IgD-negative memory B cell (primary cell): ENCODE measurements at regions not wholly inside any gene's neighbourhood (a gene's known extent, or its start where the extent isn't known, plus 50 kb on each side); places are given as distances from the start of the nearest gene placed in this dataset.

Experiments
- H3K27ac Mint-ChIP-seq, 3 donors: one replicate each; pipeline ENCODE4 v1.8.0; 2020 to 2022; ENCODE audit warnings: mild to moderate bottlenecking in 3 of 3, mixed read lengths in 3 of 3, moderate library complexity in 1 of 3
- H3K27me3 Mint-ChIP-seq: one replicate; pipeline ENCODE4 v1.8.0; 2021; ENCODE audit warnings: mixed read lengths
- H3K36me3 Mint-ChIP-seq: one replicate; pipeline ENCODE4 v1.8.0; 2020; ENCODE audit warnings: mild to moderate bottlenecking, mixed read lengths
- H3K4me1 Mint-ChIP-seq, 3 donors: one replicate each; pipeline ENCODE4 v1.8.0; 2020 to 2022; ENCODE audit warnings: mixed read lengths in 3 of 3, mild to moderate bottlenecking in 1 of 3
- H3K4me3 Mint-ChIP-seq, 4 donors: one replicate each; pipeline ENCODE4 v1.8.0; 2020 to 2022; ENCODE audit warnings: mild to moderate bottlenecking in 4 of 4, mixed read lengths in 4 of 4, moderate library complexity in 3 of 4
- H3K9me3 Mint-ChIP-seq, 3 donors: one replicate each; pipeline ENCODE4 v1.8.0; 2020 to 2021; ENCODE audit warnings: mixed read lengths in 3 of 3, mild to moderate bottlenecking in 1 of 3

DNA sequence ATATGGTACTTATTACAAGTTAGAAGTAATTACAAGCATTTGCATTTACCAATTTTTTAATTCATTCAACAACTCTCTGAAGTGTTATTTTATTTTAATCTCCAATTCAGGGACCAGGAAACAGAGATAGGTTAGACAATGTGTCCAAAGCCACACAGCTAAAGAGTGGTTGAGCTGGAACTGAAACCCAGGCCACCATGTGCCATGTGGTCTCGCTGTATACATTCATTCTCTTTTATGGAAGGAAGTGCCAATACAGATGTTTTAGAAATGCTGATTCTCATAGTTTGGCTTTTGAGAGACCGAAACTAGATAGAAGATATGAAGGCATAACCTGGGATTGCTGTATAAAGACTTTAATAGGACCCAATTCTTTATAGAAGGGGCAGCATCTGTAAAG is 684.6 kb upstream of the ID2 start:
- Mint-ChIP-seq H3K27me3 (peaks cover 2% of the 10 kb centered on the region), H3K4me3 (no peak overlapping the region), H3K9me3 (no peaks in the 10 kb centered on the region), H3K36me3 (no peaks in the 10 kb centered on the region), H3K4me1 (no peaks in the 10 kb centered on the region), H3K27ac (no peak overlapping the region)

DNA sequence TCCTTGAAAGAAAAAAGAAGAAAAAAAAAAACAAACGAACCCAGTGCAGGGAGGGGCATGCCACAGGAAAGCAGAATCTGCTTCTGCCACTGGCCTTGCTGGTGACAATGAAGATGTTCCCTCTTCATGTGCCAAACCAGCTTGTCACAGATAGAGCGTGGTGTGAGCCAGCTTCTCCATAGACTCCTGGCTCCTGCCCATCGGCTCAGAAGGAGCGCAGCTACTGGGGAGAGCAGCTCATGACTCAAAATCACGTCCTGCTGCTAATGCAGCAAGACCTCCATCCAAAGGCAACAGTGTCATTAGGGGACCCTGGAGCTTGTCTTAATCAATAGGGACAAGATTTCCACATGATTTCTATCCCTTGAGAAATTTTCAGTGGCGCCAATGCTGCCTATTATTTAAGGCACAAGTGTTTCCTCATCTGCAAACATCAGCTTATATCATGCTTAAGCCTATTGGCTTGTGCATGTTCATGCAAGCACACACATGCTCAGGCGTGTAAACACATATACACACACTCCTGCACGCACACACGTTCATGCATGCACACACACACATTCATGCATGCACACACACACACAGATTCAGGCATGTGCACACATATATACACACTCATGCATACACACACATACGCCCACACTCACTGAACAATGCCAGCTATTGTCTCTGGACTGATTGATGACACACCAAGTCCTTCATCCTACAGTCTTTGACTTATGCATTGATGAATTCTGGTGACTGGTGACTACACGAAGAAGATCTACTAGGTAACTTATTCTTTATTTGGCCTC is 682.0 kb upstream of the ID2 start:
- no peak overlapping the region for H3K27ac Mint-ChIP-seq
- no peaks in the 10 kb centered on the region for H3K9me3 Mint-ChIP-seq
- H3K4me3 Mint-ChIP-seq: no peak overlapping the region
- H3K27me3 Mint-ChIP-seq: no peaks in the 10 kb centered on the region
- H3K4me1 Mint-ChIP-seq: peaks cover 0 to 6% (median 5%) of the 10 kb centered on the region in 3 donors
- H3K36me3 Mint-ChIP-seq: no peaks in the 10 kb centered on the region

DNA sequence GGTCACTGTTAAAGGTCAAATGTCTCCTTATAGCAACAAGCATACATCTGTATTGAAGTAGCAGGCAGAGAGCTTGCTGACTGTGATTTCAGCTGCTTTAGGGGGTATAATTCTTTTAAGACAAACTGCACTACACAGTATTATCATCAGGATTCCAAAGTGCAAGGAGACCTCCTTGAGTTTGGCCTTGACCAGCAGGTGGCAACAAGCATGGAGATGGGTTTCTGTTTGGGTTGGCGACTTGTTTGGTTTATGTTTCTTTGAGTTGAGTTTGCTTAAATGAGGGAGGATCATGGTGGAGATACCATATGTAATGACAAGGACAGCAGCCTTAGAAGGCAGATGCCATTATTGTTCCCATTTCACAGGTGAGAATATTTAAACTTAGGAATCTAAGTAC is 681.0 kb upstream of the ID2 start:
- Mint-ChIP-seq H3K9me3 (no peaks in the 10 kb centered on the region), H3K27ac (no peak overlapping the region), H3K27me3 (no peaks in the 10 kb centered on the region), H3K4me3 (no peak overlapping the region), H3K36me3 (no peaks in the 10 kb centered on the region), H3K4me1 (peaks cover 0 to 6% (median 5%) of the 10 kb centered on the region in 3 donors)

DNA sequence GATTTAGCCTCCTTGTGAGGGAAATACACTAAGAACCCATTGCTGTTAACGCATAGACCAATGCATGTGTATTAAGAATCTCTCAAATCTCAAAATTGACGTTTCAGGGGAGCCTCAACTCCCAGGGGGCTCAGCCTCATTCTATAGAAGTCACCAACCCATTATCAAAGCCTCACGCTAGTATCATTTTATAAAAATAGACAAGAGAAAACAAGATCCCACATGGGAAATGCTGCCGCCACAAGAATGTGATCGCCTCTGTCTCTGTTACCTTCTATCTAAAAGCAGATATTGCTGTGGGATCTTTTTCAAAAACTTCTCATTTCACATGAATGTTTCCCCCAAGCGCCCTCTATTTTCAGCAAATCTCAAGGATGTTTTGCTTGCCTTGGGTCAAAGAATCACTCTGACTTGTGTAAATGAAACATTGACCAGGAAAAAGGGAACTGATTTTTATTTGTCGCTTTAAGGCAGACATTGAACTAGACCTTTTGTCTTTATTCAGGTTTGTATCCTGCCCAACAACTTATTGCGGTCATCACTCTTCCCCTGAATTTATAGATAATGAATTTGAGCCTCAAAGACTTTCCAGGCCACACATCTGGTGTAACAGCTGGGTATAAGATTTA is 679.0 kb upstream of the ID2 start:
- no peak overlapping the region for H3K27ac Mint-ChIP-seq
- no peaks in the 10 kb centered on the region for H3K9me3 Mint-ChIP-seq
- no peaks in the 10 kb centered on the region for H3K36me3 Mint-ChIP-seq
- H3K4me1 Mint-ChIP-seq: peaks cover 0 to 6% (median 5%) of the 10 kb centered on the region in 3 donors
- H3K4me3 Mint-ChIP-seq: no peak overlapping the region
- H3K27me3 Mint-ChIP-seq: no peaks in the 10 kb centered on the region

DNA sequence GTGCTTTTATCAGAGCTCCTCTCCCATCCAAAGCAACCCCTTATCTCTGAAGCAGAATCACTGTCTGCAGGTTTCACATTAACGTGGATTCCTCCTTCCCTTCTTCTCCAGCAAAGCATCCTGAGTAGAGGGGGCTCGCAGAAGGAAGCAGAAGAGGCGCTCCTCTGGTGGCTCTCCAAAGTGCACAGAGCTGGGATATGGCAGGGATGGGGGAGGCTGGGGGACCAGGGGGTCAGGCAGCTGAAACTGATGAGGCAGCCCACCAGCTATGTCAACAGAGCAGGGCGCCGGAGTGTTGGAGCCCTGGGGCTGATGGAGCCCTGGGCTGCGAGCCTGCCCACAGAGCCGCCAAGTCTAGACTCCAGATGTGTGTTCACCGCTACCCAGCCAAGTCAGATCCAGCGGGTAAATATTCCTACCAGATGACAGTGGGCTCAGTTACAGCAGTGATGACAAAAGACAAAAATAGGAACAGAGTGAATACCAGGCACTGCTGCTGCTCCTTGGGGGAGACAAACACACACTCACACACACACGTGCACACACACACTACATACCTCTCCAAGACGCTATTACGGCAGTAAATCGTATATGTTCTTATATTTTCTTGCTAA is 678.3 kb upstream of the ID2 start:
- H3K27ac Mint-ChIP-seq: no peak overlapping the region
- H3K36me3 Mint-ChIP-seq: no peaks in the 10 kb centered on the region

DNA sequence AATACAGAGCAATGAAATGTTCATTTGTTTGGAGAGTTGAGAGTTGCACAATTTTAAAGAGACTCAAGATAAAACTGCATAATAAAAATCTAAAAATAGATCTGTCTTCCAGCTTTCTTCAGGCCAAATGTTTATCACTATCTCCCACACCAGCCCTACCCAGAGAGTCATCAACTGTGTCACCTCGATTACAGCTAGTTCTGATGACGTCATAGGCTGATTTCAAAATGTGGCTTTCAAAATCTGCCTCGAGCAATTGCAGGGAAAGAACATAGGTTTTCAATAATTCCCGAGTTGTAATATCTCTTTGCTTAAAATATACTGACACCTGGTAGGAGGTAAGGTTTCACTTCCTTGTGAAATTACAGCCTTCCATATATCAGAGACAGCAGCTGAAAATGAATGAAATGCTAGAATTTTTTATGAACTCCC is 677.6 kb upstream of the ID2 start:
- H3K36me3 Mint-ChIP-seq: peaks cover 1% of the 10 kb centered on the region
- no peaks in the 10 kb centered on the region for H3K9me3 Mint-ChIP-seq
- no peaks in the 10 kb centered on the region for H3K27me3 Mint-ChIP-seq
- peak overlapping the region in 1 of 3 donors; percentile 48 for H3K27ac Mint-ChIP-seq
- peaks cover 0 to 6% (median 5%) of the 10 kb centered on the region in 3 donors for H3K4me1 Mint-ChIP-seq
- no peak overlapping the region for H3K4me3 Mint-ChIP-seq

More for the DNA sequence above, 678.3 kb upstream of the ID2 start:
- Mint-ChIP-seq H3K27me3 (no peaks in the 10 kb centered on the region), H3K4me1 (peaks cover 0 to 6% (median 5%) of the 10 kb centered on the region in 3 donors), H3K9me3 (no peaks in the 10 kb centered on the region), H3K4me3 (no peak overlapping the region)

DNA sequence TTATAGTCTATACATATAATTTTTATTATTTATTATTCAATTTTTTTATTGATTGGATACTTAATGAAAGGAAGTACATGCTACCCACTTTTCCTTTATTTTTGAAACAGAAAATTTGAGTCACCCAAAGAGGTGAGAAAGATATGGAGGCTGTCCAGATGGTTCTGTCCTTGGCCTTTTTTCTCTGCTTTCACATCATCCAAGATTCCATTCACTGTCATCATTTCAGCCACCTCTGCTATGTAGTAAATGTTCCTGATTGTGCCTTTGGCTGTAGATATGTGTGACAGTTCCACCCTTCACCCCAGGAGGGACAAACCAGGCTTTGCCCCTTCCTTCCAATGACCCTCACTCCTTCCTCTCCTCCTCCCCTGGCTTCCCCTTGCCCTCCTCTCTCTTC is 675.7 kb upstream of the ID2 start:
- H3K4me1 Mint-ChIP-seq: peaks cover 0 to 6% (median 5%) of the 10 kb centered on the region in 3 donors
- H3K27me3 Mint-ChIP-seq: peaks cover 2% of the 10 kb centered on the region
- H3K27ac Mint-ChIP-seq: no peak overlapping the region
- H3K4me3 Mint-ChIP-seq: no peak overlapping the region
- no peaks in the 10 kb centered on the region for H3K9me3 Mint-ChIP-seq
- H3K36me3 Mint-ChIP-seq: peaks cover 1% of the 10 kb centered on the region

DNA sequence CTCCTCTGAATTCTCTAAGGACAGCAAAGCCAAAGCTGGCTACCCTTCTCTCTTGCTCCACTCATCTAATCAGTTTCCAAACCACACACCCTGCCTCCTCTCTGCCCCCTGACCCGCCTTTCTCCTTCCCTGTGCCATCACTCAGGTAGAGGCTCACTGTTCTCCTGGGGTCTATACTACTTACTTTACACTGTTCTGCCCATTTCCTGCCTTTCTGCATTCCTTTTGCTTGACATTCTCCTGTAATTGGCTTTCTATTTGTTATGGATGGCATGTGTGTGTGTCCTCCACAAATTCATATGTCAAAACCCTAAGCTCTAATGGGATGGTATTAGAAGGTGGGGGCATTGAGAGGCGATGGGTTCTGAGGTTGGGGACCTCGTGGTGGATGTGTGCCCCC is 675.2 kb upstream of the ID2 start:
- Mint-ChIP-seq H3K36me3 (peaks cover 1% of the 10 kb centered on the region), H3K4me1 (peaks cover 0 to 6% (median 5%) of the 10 kb centered on the region in 3 donors), H3K27me3 (peaks cover 3% of the 10 kb centered on the region), H3K9me3 (no peaks in the 10 kb centered on the region), H3K27ac (no peak overlapping the region), H3K4me3 (no peak overlapping the region)

DNA sequence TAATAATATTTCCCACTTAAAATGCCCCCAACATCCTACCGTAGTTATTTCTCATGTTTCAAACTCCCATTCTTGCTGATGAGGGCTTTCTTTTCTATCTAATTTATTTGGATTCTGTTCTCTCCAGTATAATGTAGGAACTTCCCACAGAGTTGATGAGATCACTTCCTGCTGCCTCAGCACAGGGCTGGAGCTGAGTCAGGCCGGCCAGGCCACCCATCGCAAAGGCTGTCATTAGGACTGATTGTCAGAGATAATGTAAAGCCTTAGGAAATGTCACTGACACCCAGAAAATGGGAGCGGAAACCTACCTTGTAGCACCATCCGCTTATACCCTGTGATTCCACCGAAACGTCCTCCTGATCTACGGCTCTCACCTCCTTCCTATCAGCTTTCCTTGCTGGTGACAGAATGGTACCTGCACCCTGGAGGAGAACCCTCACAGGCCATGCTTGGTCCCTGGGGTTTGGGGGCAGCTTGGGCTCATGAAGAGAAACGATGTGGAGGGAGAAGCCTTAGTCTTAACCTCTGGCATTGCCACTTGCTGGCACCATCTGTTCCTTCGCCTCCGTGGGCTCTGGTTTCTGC is 672.8 kb upstream of the ID2 start:
- no peaks in the 10 kb centered on the region for H3K9me3 Mint-ChIP-seq
- peaks cover 1% of the 10 kb centered on the region for H3K36me3 Mint-ChIP-seq
- no peak overlapping the region for H3K4me3 Mint-ChIP-seq
- peaks cover 0 to 6% (median 5%) of the 10 kb centered on the region in 3 donors for H3K4me1 Mint-ChIP-seq
- H3K27ac Mint-ChIP-seq: no peak overlapping the region
- peaks cover 7% of the 10 kb centered on the region for H3K27me3 Mint-ChIP-seq

DNA sequence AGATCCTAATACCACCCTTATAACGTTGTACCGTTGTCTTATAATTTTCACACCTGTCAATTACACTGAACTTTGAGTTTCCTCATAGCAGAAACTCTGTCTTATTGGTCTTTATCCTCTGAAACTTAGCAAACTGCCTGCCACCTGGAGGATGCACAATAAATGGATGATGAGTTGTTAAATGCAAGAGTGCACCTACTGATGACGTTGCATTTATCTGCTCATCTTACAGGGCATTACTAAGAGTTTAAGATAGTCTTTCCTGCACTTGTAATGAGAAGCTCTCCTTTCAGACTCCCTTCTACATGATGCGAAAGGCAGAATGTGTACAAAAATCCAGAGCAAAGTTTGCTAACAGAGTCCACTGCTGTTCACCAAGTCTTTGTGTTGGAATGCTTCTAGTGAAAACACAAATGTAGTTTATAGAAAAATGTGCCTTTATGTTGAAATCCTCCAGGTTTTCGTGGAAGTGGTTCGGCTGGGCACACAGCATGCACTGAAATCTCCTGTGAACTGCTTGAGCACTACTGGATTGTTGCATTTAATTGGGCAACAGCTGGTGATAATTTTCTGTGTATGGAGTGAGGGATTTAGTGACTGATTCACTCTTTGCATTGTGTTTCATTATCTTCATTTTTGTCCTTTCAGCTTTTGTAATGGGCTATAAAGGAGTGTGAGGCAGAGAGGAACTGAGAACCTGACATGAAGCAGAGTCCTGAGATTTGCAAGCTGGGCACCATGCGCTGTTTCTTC is 665.8 kb upstream of the ID2 start:
- Mint-ChIP-seq H3K9me3 (no peaks in the 10 kb centered on the region), H3K4me1 (no peaks in the 10 kb centered on the region), H3K36me3 (no peaks in the 10 kb centered on the region), H3K4me3 (no peak overlapping the region), H3K27me3 (peaks cover 8% of the 10 kb centered on the region), H3K27ac (no peak overlapping the region)

DNA sequence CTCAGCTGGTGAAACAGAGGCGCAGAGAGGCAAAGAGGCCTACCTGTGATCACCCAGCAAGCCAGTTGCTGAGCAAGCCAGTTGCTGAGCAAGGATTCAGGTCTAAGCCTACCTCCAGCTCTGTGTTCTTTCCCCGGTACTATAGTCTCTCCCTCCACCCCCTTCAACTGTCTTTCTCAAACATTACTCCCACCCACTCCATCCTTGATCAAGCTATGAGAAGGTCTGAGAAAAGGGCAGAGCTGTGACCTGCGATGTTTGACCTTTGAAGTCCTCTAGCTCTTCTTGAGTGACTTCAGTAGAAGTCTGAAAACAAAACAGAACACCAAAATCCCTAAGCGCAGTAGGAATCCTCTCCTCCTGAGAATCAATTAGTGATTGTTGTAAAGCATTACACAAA is 665.2 kb upstream of the ID2 start:
- Mint-ChIP-seq H3K4me3 (no peak overlapping the region), H3K27me3 (peaks cover 8% of the 10 kb centered on the region), H3K4me1 (no peaks in the 10 kb centered on the region), H3K9me3 (no peaks in the 10 kb centered on the region), H3K27ac (no peak overlapping the region), H3K36me3 (no peaks in the 10 kb centered on the region)

DNA sequence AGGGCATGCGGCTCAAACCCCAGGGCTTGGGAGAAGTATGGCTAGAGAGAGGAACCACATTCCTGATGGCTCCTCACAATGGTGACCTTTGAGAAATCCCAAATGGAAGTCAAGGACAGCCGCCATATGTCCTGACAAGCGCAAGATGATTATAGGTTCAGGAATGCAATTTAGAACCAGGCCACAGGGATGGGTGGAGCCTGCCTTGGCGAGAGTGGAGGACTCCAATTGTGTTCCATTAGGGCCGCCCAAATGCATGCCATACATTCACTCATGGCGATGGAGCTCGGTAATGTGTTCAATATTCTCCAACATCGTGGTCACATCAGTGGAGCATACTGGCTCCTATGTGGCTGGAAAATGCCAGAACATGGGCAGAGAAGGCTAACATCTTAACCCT is 662.9 kb upstream of the ID2 start:
- H3K36me3 Mint-ChIP-seq: no peaks in the 10 kb centered on the region
- H3K4me1 Mint-ChIP-seq: peaks cover 0 to 4% (median 0%) of the 10 kb centered on the region in 3 donors
- peaks cover 5% of the 10 kb centered on the region for H3K27me3 Mint-ChIP-seq
- peaks cover 0 to 7% (median 4%) of the 10 kb centered on the region in 3 donors for H3K9me3 Mint-ChIP-seq
- H3K4me3 Mint-ChIP-seq: no peak overlapping the region
- peak overlapping the region in 1 of 3 donors; percentile 46 for H3K27ac Mint-ChIP-seq

DNA sequence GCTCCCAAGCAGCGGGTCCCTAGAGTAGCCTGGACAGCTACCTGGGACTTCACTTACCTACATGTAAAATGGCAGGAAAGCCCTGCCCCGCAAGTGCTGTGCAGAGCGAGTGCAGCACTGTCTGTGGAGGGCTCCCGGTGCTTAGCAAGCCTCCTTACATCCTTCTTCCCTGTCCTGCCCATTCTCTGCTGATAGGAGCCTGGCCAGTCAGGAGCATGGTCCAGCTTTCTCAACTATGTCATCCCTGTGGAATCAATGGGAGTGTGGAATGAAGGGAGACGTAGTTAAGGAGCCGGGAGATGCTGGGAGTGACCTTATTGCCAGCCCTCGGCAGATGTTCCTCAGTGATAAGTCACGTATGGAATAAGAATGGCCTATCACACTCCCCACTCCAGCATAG is 661.9 kb upstream of the ID2 start:
- Mint-ChIP-seq H3K27me3 (peaks cover 5% of the 10 kb centered on the region), H3K4me1 (peaks cover 0 to 4% (median 0%) of the 10 kb centered on the region in 3 donors), H3K9me3 (peaks cover 1 to 7% (median 4%) of the 10 kb centered on the region in 3 donors), H3K27ac (no peak overlapping the region), H3K36me3 (no peaks in the 10 kb centered on the region), H3K4me3 (no peak overlapping the region)

DNA sequence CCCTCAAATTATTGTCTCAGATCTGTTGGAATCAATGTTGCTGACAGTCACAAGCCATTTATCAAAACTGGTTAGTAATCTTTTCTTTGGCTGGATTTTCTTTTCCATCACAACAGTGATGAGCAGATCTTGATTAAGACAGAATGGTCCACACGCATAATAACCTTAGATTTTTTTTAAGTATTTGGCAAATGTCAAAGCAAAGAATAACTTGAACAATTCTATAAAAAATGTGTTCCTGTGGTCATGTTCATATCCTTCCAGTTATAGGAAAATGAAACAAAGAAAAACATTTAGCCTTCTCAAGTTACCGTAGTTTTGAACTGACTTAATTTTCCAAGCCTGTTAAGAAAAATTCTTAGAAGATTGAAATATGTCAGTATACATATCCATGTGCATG is 659.9 kb upstream of the ID2 start:
- Mint-ChIP-seq H3K9me3 (peaks cover 4 to 7% (median 4%) of the 10 kb centered on the region in 3 donors), H3K4me3 (no peak overlapping the region), H3K36me3 (no peaks in the 10 kb centered on the region), H3K27me3 (peaks cover 7% of the 10 kb centered on the region), H3K27ac (no peak overlapping the region), H3K4me1 (peaks cover 0 to 4% (median 0%) of the 10 kb centered on the region in 3 donors)
